Prostate gland (tissue), 2 donors: ENCODE measurements at regions not wholly inside any gene's neighbourhood (a gene's known extent, or its start where the extent isn't known, plus 50 kb on each side); places are given as distances from the start of the nearest gene placed in this dataset.

Source experiments
- CTCF ChIP-seq, 4 experiments: fragments of 200-600 bp in 2 of 4; fragments of 450-650 bp in 2 of 4; sonication (generic) in 2 of 4; IDR thresholded peaks; 1 replicate in 3 of 4; 2 replicates in 1 of 4; pipeline ENCODE4 v1.5.1; 2016 to 2019; ENCODE audit warnings: antibody characterized with exemption in 4 of 4, mild to moderate bottlenecking in 2 of 4, moderate library complexity in 2 of 4
- POLR2AphosphoS5 ChIP-seq: sonication (generic); formaldehyde crosslinking; IDR thresholded peaks from one replicate; pipeline ENCODE4 v1.6.1; 2017; ENCODE audit warnings: antibody characterized with exemption

DNA sequence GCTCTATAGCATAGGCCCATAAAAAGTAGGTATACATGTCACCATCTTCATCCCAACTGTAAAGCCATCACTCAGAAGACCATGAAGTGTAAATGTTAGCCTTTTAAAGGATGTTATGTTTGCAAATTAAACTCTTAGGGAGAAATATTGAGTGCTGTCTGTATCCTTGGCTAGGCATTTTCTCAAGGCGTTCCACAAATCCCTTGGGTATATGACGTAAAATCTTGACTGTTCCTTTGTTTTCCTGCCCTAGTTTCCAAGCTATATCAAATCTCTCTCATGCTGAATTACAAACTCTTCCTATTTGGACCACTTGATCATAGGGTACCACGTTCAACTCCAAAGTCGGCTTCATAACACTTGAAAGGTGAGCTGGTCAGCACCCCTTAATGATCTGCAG is 486.2 kb downstream of the HDGFL1 start:
- TF ChIP-seq CTCF (IDR thresholded peaks at IDR 0.05) (no peak), POLR2AphosphoS5 (no peak)
